Femur (tissue), 1 donor: ENCODE measurements at regions not wholly inside any gene's neighbourhood (a gene's known extent, or its start where the extent isn't known, plus 50 kb on each side); places are given as distances from the start of the nearest gene placed in this dataset.

ENCODE experiments used
- DNase-seq: peaks from one replicate; pipeline ENCODE4 v3.0.0-alpha.2; 2017

GRCh38 chr10:69741252-69741651 is 60.5 kb upstream of the COL13A1 start:
- DNase-seq: no peak

DNA sequence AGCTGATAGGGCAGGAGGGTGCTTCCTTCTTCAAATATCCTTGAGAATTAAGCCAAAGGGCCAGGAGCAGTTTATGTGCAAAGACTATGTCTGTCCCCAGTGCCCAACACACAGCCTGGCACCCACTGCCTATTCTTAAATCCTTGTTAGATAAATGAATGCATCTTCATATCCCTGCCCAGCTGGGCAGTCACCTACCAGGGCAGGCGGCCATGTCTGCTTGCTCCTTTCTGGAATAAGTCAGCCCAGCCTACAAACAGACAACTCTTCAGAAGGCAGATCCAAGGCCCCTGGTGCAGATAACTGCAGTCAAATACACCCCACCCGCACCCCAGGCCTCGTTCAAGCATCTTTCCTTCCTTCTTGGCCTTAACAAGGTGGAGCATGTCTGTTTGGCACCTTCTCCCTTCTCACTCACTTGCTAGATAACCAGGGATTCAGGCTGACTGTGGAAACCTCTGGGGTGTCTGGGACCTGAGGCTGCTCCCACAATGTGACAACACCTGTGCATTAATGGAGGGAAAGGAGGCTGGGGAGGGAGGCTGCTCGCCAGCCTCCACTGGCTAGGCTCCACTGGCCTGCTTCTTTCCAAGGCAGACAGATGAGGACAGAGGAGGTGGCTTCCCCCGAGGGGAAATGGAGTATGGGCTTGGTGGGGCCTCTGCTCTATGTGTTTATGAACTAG is 59.9 kb upstream of the COL13A1 start:
- no peak for DNase-seq

DNA sequence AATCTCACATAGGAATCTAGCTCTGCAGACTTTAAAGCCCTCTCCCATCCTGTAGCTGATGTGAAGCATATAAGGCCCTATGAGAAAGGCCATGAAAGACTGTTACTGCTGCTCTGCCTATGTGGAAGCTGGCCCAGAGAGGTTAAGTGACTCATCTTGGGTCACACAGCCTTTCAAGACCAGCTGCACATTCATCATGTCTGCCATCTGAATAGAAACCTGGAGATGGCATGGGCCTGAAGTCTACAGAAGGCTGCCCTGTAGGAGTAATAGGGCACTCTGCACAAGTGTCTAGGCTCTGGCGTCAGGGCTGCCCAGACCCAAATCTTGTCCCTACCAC is 59.4 kb upstream of the COL13A1 start:
- DNase-seq: no peak

DNA sequence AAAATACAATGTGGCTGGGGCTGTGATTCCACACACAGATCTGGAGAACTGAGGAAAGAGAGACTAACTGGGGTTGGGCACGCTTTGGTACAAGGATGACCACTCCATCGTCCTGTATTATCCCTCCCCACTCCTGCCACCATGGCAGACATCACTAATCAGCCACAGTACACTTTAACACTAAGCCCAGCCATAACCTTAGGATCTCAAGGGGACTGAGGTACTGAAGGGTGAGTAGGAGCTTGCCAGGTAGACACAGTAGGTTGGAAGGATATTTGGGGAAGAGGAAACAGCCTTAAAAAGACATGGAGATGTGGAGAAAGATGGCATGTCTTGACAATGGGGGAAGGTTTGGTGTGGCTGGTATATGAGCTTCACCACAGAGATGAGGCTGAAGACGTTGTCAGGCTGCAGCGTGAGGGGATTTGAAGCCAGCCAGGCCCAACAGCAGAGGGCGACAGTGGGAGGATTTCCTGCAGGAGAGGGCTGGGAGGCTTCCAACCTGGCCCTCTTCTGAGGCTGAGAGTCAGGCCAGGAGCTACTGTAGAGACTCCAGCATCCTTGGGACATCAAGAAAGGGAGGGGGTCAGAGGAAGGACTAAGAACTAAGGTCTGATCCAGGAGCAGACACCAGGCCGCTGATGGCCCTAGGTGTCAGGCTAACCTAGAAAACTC is 58.6 kb upstream of the COL13A1 start:
- DNase-seq: no peak

DNA sequence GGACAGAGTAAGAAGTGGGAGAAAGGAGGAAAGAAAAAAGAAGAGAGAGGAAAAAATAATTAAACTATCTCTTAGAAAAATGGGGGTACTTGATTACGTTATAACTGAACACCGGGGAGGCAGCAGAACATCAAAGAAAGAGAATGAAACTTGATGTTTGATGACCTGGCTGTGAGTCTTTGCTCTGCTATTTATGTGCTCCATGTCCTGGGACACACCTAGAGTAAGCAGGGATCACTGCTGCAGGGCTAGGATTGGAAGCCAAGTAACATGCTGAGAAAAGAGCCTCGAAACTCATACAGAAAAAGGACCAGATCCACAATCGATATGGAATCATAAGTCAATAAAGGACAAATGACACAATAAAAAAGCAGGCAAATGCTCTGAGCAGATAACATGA is 56.7 kb upstream of the COL13A1 start:
- DNase-seq: no peak

DNA sequence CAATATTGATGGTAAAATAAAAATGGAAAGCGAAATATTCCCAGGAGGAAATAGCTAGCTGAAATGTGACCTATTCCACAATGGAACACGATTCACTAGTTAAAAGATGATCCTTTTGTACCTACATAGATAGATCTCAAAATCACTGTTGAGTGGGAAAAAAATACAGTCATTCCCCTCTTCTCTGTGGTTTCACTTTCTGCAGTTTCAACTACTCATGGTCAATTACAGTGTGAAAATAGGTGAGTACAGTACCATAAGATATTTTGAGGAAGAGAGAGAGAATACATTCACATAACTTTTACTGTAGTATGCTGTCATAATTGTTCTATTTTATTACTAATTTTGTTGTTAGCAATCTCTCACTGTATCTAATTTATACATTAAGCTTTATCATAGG is 56.0 kb upstream of the COL13A1 start:
- DNase-seq: no peak

GRCh38 chr10:69747179-69747578 is 54.5 kb upstream of the COL13A1 start:
- no peak for DNase-seq

DNA sequence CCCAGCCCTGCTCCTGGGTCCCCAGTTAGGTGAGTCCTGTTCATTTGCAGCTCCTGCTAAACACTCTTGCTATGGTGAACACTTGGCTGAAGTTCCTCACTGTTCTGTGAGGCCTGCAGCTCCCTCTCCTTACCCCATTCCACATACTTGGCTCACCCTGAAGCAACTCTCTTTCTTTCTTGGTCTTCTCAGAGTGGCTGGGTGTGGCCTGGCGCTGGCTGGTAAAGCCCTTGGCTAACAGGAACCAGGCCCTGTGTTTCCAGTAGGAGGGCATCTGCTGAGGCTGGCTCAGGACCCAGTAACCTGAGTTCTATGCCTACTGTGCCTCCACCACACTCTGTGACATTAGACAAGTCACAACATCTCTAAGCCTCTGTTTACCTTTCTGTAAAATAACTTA is 53.1 kb upstream of the COL13A1 start:
- DNase-seq: no peak

DNA sequence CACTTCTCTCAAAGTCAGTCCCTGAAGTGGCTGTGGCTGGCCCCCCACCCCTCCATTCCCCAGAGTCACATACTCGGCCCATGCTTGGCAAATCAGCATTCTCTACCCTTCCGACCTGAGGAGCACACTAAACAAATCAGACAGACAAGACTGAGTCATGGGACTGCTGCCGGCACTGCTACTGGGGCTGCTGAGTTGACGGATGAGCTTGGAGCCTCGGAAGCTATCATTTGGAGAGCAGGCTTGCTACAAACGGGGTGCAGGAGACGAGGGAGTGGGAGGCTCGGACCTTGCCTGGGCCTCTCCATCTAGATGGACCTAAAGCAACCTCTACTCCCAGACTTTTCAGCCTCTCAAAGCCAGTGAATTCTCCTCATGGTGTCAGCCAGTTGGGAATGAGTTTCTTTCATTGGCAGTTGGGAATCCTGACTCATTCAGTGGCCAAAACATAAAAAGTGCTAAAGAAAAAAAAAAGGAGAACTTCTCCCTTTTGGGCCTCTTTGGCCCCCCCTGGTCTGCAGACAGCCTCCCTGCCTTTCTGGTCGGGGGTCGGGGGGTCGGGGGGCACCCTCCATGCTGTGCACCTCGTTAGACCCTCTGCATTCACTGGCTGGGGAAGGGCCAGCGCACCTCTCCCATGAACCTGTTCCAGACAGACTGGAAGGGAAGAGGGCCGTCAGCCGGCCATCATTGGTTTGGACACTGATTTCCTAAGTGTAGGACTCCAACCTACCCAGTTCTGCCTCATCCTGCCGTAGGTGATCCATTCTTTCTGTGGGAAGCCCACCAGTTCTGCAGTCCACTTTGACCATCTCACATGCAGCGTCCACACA is 52.3 kb upstream of the COL13A1 start:
- DNase-seq: no peak

- DNase-seq: no peak
These were observed 51.7 kb upstream of the COL13A1 start for GRCh38 chr10:69750011-69750373.

DNA sequence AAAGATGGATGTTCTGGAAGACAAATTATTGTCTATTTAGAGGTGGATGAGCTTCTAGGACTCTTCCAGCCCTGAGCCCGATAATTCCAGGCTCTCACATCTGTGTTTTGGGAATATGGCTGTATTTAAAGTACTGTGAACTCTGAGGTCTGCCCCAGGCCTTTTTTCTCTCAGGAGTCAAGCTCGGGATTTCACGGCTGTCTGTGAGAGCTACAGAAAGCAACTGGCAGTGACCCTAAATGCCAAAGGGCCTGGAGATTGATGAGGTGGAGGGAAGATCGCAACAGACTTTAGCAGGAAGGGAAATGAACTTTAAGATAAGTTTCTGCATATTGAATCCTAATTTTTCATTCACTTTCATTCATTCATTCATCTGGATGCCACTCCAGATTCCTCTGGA is 51.0 kb upstream of the COL13A1 start:
- no peak for DNase-seq

DNA sequence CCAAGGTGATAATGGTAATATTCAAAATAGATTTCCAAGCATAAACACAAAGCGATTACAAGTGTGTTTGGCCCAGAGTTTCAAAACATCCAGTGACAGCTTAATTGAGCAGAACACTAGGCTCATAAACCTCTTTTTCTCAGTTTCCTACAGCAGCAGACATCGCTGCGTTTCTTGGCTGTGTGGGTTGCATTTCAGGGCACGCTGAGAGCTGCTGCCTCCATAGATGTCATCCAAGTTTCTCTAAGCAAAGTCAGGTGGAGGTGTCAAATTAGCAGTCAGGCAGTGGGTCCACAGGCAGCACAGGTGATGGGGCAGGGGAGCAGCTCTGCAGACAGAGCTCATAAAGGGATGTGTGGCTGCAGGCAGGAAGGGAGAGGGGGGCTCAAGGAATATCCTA is 50.5 kb upstream of the COL13A1 start:
- no peak for DNase-seq
